Fibroblast of lung (primary cell): ENCODE measurements at regions not wholly inside any gene's neighbourhood (a gene's known extent, or its start where the extent isn't known, plus 50 kb on each side); places are given as distances from the start of the nearest gene placed in this dataset.
A peak's percentile ranks its signal among the peaks of the same experiment; 100 is the strongest.

Experiments
- DNase-seq, 2 donors: peaks; one replicate each; pipeline versions ENCODE4 v3.0.0 to v3.0.0-alpha.2; 2010; ENCODE audit warnings: low read depth in 2 of 2
- H2AFZ ChIP-seq: 2 replicates; pipeline ENCODE4 v1.5.1; 2012; ENCODE audit warnings: low read length, control low read depth, inconsistent platforms
- H3K27ac ChIP-seq: 2 replicates; pipeline ENCODE4 v1.5.1; 2011; ENCODE audit warnings: low read length, control low read depth; ENCODE audit not compliant: insufficient read depth
- H3K27me3 ChIP-seq: 2 replicates; pipeline ENCODE4 v1.5.1; 2011; ENCODE audit warnings: mild to moderate bottlenecking, low read length; ENCODE audit not compliant: control insufficient read depth, insufficient read depth
- H3K36me3 ChIP-seq: 2 replicates; pipeline ENCODE4 v1.5.1; 2011; ENCODE audit warnings: low read length; ENCODE audit not compliant: control insufficient read depth, insufficient read depth
- H3K4me1 ChIP-seq: 2 replicates; pipeline ENCODE4 v1.5.1; 2011; ENCODE audit warnings: low read length; ENCODE audit not compliant: control insufficient read depth, insufficient read depth; ENCODE audit errors: extremely low read depth
- H3K4me2 ChIP-seq: 2 replicates; pipeline ENCODE4 v1.5.1; 2011; ENCODE audit warnings: low read length, control low read depth; ENCODE audit not compliant: insufficient read depth; ENCODE audit errors: extremely low read depth
- H3K4me3 ChIP-seq, 4 experiments: fragments of 200-600 bp in 1 of 4; sonication (generic) in 1 of 4; replicated peaks in 1 of 4; 2 replicates each; pipeline ENCODE4 v1.5.1; 2011 to 2016; ENCODE audit warnings: low read length in 4 of 4, low read depth in 3 of 4, mild to moderate bottlenecking in 3 of 4, control low read depth in 2 of 4, inconsistent platforms in 1 of 4, mixed read lengths in 1 of 4; ENCODE audit not compliant: insufficient read depth in 1 of 4; ENCODE audit errors: control extremely low read depth in 1 of 4
- H3K79me2 ChIP-seq: 2 replicates; pipeline ENCODE4 v1.5.1; 2012; ENCODE audit warnings: mild to moderate bottlenecking, low read length, inconsistent platforms; ENCODE audit not compliant: control insufficient read depth, insufficient read depth
- H3K9ac ChIP-seq: 2 replicates; pipeline ENCODE4 v1.5.1; 2011; ENCODE audit warnings: mild to moderate bottlenecking, low read length, control low read depth; ENCODE audit not compliant: insufficient read depth
- H3K9me3 ChIP-seq: 2 replicates; pipeline ENCODE4 v1.5.1; 2012; ENCODE audit warnings: low read depth, low read length; ENCODE audit not compliant: control insufficient read depth, insufficient read depth
- H4K20me1 ChIP-seq: 2 replicates; pipeline ENCODE4 v1.5.1; 2011; ENCODE audit warnings: low read length; ENCODE audit not compliant: control insufficient read depth, insufficient read depth; ENCODE audit errors: extremely low read depth
- EZH2 ChIP-seq: IDR thresholded peaks from 2 replicates; pipeline ENCODE4 v1.5.1; 2012; ENCODE audit warnings: low read length, control low read depth, mild to moderate bottlenecking; ENCODE audit errors: missing control alignments
- TF ChIP-seq, protein P1 (sequence below), 2 donors: IDR thresholded peaks in 1 of 2; conservative IDR thresholded peaks in 1 of 2; 1 replicate in 1 of 2; 2 replicates in 1 of 2; pipeline ENCODE4 v1.5.1; 2011 to 2012; ENCODE audit warnings: low read length in 2 of 2, control low read depth in 1 of 2, inconsistent platforms in 1 of 2, low read depth in 1 of 2, mild to moderate bottlenecking in 1 of 2

DNA sequence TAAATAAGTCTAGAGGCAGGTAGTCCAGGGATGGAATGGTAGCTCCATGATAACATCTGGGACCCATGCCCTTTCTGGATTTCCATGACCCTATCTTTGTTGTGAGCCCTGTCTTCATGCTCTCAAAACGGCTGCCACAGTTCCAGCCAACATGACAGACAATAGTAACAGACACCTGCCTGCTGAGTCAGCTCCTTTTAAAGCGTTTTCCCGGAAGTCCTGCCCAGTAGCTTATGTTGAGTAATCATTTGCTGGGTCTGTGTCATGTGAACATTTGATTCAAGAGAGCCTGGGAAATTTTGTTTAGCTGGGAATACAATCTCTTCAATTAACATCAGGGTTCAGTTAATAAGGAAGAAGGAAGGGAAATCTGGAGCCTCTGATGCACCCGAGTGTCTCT lies 262.2 kb upstream of the SULF2 start:
- H3K9ac ChIP-seq = no peak overlapping the region
- H3K4me1 ChIP-seq = no peaks in the 10 kb centered on the region
- H3K4me2 ChIP-seq = no peak overlapping the region
- H3K79me2 ChIP-seq = no peaks in the 10 kb centered on the region
- no peaks in the 10 kb centered on the region for H3K27me3 ChIP-seq
- TF ChIP-seq EZH2 = no peak
- TF ChIP-seq, protein P1, sequence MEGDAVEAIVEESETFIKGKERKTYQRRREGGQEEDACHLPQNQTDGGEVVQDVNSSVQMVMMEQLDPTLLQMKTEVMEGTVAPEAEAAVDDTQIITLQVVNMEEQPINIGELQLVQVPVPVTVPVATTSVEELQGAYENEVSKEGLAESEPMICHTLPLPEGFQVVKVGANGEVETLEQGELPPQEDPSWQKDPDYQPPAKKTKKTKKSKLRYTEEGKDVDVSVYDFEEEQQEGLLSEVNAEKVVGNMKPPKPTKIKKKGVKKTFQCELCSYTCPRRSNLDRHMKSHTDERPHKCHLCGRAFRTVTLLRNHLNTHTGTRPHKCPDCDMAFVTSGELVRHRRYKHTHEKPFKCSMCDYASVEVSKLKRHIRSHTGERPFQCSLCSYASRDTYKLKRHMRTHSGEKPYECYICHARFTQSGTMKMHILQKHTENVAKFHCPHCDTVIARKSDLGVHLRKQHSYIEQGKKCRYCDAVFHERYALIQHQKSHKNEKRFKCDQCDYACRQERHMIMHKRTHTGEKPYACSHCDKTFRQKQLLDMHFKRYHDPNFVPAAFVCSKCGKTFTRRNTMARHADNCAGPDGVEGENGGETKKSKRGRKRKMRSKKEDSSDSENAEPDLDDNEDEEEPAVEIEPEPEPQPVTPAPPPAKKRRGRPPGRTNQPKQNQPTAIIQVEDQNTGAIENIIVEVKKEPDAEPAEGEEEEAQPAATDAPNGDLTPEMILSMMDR (conservative IDR thresholded peaks at IDR 0.05 in 1 of 2, IDR thresholded peaks at IDR 0.05 in 1 of 2; ENCODE audit: low read depth in 1 of 2, low read length in 2 of 2) = no peak
- H3K9me3 ChIP-seq = no peaks in the 10 kb centered on the region
- peak in 1 of 2 donors; percentile 23 for DNase-seq
- H3K4me3 ChIP-seq = no peak overlapping the region
- H3K27ac ChIP-seq = no peak overlapping the region
- no peak overlapping the region for H2AFZ ChIP-seq
- no peaks in the 10 kb centered on the region for H3K36me3 ChIP-seq
- H4K20me1 ChIP-seq = no peaks in the 10 kb centered on the region

DNA sequence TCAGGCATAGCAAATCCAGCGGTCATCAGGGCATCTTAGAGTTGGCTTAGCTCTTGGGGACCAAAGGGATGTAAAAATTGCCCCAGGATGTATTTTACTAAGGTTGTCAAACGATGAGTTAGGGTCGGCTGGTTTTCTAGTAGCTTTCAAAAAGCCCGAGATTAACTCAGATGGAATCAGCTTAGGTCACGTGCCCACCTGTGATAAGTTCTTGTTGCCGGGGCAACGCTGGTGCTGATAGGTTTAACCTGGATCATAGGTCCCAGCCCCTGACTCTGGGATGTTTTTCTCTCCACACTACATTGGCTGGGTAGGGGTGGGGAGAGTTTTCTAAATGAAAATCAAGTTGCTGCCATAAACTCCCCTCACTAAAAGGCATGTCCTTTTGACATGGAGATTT lies 257.3 kb upstream of the SULF2 start:
- H3K4me3 ChIP-seq = no peak overlapping the region
- H3K36me3 ChIP-seq = no peaks in the 10 kb centered on the region
- H4K20me1 ChIP-seq = no peaks in the 10 kb centered on the region
- no peaks in the 10 kb centered on the region for H3K4me1 ChIP-seq
- H3K9me3 ChIP-seq = no peaks in the 10 kb centered on the region
- no peaks in the 10 kb centered on the region for H3K79me2 ChIP-seq
- H3K27ac ChIP-seq = no peak overlapping the region
- H3K9ac ChIP-seq = no peak overlapping the region
- no peak overlapping the region for H2AFZ ChIP-seq
- DNase-seq = no peak
- TF ChIP-seq, protein P1 (conservative IDR thresholded peaks at IDR 0.05 in 1 of 2, IDR thresholded peaks at IDR 0.05 in 1 of 2; ENCODE audit: low read depth in 1 of 2, low read length in 2 of 2) = no peak
- no peak for TF ChIP-seq EZH2
- no peak overlapping the region for H3K4me2 ChIP-seq
- H3K27me3 ChIP-seq = no peaks in the 10 kb centered on the region

DNA sequence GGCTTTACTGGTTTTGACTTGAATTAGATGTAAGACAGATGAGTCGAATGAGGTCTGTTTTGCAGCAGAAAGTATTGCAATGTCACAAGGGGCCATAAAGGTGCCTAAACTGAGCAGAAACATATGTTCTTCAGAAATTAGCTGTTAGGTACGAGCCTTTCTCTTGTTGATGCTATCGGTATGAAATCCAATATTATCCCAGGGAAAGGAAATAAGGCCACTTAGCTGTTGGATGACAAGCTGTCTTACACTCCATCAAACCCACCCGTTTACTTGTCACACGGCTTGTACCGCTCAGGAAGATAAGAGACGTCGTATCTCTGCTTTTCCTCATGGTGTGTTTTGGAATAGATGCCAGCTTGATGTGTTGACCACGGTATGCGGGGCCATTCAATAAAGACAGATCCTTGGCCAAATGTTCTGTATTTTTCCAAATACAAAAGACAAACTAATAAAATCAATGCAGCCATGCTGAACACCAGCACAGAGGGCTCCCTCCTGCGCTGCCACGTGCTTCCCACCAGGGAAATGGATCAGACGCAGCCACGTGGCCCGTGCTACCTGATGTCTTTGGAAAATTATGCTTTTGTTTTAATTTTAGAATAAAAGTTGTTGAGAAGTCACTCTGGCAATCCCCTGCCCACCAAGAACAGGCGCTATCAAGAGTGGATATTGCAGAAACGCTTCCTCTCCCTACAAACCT lies 255.9 kb upstream of the SULF2 start:
- no peak overlapping the region for H3K4me3 ChIP-seq
- H3K27ac ChIP-seq = no peak overlapping the region
- DNase-seq = no peak
- no peaks in the 10 kb centered on the region for H3K36me3 ChIP-seq
- H3K27me3 ChIP-seq = no peaks in the 10 kb centered on the region
- TF ChIP-seq EZH2 = no peak
- TF ChIP-seq, protein P1 (conservative IDR thresholded peaks at IDR 0.05 in 1 of 2, IDR thresholded peaks at IDR 0.05 in 1 of 2; ENCODE audit: low read depth in 1 of 2, low read length in 2 of 2) = no peak
- no peaks in the 10 kb centered on the region for H3K79me2 ChIP-seq
- no peak overlapping the region for H3K9ac ChIP-seq
- no peaks in the 10 kb centered on the region for H4K20me1 ChIP-seq
- H3K4me2 ChIP-seq = no peak overlapping the region
- no peaks in the 10 kb centered on the region for H3K4me1 ChIP-seq
- H2AFZ ChIP-seq = no peak overlapping the region
- no peaks in the 10 kb centered on the region for H3K9me3 ChIP-seq
